NCI-H526 treated with DMSO at 0.1 percent for 48 hours (cell line): ENCODE measurements at regions not wholly inside any gene's neighbourhood (a gene's known extent, or its start where the extent isn't known, plus 50 kb on each side); places are given as distances from the start of the nearest gene placed in this dataset.

Source experiments
- DNase-seq: peaks from one replicate; lab custom pipeline; 2025; lab: John Stamatoyannopoulos, UW

DNA sequence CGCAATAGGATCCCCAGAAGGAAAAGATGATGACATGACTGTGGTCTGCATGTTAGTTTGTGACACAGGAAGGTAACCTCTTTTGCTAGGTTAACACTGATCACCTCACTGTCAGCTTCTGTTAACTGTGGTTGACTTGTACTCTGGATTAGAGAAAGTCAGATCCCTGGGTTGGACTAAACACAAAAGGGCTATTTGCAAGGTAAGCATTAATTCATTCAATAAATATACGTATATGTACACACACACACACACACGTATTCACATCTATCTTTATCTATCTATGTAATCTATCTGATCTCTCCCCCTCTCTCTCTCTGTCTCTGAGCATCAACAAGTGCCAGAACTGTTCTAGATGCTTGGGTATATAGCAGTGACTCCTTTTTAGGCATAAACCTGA lies 136.1 kb upstream of the SNX19 start:
- peak; percentile 86 for DNase-seq

DNA sequence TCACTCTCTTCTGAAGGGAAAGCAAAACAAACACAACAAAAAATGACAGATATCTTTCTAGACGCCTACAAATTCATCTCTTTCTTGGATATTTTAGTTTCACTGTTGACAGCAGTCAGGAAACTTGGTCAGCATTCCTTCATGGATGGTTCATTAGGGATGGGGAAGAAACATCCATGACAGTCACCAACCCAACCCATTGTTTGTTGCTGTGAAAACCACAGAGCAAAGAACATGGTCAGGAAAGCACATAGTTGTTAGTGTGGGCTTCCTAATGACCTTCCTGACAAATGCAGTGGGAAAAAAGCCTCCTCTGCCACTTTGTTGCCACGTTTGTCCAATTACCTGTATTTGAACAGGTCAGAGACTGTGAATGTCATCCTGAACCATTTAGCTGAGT lies 139.8 kb upstream of the SNX19 start:
- no peak for DNase-seq

DNA sequence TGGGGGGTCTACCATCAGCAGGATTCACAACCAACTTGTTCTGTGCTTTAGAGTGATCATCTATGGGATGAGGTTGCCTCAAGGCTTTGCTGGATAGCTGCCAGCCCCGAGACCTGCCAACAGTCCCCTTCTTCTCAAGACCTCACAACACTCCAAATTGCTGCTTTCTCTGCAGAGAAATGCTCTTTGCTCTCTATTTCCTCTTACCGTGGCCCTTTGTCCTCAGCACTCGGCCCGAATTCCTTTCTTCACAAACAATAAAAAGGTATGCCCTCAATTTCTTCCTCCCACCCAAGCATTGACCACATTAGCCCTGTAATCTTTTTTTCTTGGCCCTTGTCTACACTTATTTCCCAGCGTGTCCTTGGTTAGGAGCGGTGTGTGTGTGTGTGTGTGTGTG lies 147.4 kb upstream of the SNX19 start:
- DNase-seq, result no peak

DNA sequence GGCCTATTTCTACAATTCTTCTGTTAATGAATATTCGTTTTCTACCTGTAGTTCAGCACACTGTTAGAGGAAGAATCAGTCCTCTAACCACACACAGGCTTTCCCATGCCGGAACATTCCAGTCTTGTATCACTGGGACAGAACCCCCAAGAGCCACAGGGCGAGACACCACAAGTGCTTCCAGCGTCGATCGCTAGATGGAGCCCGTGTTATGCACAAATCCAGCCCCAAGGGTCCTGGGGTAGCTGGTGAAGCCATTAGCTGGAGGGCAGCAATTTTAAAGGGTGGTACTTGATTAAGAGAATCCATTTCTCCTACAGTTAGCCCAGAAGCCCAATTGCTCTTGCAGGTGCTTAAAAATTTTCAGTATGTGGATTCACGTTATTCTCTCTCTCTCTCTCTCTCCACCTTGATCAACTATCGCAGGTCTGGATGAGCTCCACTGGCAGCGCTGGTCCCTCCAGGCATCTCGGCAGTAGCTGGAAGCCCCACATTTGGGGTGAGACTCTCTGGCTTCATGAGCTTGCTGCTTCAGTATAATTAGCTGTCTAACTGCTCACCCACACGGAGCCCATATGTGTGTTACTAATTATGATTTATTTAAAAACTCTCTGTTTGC lies 148.2 kb upstream of the SNX19 start:
- peak; percentile 90 for DNase-seq

DNA sequence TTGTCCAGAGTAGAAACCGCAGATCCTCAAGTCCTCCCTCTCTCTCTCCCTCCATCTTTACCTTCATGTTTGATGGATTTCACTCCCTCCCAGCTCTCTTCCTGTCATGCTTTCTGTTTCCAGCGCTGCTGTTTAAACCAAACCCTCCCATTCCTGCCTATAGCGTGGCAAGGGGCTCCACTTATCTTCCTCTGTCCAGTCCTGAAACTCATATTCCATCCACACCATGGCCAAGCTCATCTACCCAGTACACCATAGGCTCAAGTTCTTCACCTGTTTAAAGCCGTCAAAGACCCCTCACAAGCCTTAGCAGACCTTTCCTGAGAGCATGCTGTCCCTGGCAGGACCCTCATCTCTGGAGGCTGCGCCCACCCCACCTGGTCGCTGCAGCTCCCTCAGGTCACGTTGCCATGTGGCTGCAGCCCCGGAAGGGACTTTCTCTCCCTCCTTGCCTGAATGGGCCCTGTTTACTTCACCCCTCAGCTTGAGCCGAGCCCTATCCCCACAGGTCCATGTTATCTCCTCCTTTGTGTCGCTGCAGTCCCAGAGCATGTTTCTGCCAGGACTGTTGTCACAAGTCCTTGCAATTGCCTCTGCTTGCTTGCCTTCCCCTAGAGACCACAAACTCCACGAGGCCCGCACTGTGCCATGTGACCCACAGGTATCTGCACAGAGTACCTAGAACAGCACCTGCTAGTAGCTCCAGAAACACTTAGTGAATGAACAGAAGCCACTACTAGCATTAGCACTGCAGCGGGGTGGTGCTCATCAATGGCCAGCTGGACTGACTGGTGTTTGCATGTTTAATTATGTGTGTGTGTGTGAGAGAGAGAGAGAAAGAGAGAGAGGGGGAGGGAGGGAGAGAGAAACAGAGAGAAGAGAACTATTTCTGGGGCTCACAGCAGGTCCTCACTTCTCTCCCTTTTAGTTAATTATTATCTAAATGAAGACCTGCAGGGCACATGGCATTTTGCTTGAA lies 149.4 kb upstream of the SNX19 start:
- DNase-seq, result peak; percentile 93

DNA sequence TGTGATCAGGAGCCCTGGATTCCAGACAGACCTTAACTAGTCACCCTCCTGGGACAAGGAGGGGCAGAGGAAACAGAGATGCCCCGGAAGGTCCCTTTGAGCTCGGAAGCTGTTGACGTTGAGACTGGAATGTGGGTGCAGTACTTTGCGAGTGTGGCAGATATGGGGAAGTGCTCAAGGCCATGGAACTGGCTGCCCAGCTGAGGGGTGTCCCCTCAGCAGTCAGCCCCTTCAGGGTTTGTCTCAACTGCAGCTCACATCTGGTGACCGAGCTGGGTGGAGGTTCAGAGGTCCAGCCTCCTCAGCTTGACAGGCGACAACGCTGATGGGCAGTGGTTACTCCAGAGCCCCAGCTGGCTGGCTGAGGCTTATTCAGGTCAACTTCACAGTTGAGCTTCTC lies 150.3 kb upstream of the SNX19 start:
- no peak for DNase-seq

DNA sequence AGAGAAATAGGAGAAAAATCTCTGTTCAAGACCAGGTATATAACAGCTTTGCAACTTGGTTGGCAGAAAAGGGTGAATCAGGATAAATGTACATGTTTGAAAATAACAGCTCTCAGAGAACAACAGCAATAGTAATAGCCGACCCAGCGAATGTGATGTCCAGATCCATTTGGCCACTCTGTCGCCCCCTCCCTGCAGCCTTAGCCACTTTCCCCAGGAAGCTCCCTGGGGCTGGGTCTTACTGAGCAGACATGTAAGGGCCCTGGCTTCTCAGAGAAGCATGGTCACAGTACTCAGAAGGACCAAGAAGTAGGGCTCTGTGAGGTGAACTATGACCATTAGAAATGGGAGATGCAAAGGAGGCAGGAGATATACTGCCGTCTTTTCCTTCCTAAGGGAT lies 154.1 kb upstream of the SNX19 start:
- DNase-seq, result no peak

DNA sequence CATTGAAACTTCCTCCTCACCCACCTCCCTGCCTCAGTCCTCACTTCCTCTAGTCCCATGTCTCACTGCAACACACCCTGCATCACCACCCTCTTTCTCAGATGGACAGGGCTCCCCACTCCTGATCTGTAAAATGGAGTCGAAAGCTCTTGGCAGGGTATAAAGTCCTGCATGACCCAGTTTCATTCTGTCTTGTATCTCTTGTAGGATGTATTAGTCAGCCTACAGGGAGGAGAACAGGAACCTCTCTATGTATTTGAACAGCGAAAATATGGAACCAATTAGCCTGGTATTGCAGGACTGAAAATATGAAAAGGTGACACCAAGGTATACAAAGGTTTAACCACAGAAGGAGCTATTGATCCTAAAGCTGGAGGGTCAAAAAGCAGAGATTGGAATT lies 156.9 kb upstream of the SNX19 start:
- DNase-seq, result no peak

DNA sequence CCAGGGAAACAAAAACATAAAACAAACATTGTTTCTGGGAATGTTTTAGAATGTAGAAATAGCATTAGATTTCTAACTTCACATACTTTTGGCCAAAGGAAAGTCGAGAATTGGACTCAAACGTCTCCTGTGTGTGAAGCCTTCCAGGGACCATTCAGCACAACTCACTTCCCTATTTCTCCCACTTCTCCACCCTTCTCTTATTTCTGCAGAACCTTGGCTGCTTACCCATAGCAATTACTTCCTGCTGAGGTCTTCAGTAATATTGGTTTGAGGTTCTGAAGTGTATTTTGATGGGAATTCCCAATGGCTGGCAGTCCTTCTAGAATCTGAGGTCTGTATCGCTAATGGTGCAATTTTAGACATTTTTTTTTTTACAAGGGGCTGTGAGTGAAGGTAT lies 158.3 kb upstream of the SNX19 start:
- no peak for DNase-seq

DNA sequence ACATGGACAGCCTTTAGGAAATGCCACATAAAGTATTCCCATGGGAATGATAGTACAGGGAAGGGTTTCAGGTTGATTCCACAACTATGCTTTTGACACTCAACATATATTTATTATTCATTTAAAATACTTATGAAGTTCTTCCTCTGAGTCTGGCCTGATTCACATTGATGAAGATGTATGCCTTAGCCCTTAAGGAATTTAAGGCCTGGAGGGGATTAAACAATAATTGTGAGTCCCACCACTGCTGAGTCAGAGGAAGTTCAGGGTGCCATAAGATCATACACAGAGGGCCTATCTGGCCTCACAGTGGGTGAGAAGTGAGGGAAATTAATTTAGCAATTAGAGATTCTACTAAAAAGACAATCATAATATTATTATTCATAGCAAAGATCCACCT lies 161.1 kb upstream of the SNX19 start:
- no peak for DNase-seq

DNA sequence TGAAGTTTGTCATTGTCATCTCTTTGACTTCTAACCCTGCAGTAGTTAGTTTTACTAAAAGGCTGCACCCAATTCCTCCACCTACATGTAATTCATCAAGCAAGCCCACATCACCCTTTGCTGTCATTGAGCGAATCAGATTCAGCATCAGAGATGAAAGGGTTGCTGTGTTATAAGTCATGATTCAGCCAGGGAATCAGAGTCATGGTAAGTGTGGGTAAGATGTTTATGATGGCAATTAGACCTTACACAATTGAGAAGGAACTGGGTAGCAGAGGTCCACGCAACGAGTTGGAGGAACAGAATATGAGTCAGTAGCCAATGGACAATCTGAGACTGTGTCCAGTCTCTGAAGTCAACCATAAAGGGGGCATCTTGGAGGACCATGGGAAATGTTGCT lies 162.8 kb upstream of the SNX19 start:
- no peak for DNase-seq

DNA sequence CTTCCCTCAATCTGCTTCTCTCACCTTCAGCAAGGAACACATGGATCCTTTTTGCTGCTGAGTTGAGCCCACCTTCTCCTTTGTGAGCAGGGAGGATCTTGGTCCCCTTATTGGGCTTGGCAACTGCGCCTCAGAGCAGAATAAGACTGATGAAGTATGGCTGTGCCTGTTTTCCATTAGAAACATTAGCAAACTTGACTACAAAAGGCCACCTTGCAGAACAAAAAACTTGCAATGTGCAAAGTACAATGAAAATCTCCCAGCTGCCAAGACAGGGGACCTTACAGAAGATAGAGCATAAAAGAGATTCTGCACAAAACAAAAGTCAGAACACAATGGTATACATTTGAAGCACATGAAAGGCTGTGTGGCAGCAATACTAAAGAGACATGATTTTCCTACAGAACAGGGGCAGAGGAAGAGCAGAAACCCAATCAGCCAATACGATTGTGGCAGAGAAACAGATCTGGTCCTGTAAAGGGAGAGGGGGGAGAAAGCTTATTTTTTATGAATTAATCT lies 173.5 kb upstream of the SNX19 start:
- DNase-seq, result no peak

DNA sequence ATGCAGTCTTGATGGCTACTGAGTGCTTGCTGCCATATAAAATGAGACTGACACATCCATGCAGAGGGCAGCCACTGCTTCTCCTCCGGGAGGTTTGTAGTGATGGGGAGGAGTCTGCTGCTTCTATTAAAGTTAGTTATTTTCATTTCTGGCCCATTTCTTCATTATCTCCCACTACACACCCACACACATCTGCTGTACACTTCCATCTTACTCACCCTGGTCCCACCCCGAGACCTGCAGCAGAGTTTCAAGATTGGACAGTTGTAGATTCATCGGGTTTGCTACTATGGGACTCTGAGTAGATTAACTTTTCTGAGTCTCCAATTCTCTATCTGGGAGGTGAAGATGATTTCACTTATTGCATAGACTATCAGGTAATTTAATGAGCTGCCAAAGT lies 176.2 kb upstream of the SNX19 start:
- no peak for DNase-seq

DNA sequence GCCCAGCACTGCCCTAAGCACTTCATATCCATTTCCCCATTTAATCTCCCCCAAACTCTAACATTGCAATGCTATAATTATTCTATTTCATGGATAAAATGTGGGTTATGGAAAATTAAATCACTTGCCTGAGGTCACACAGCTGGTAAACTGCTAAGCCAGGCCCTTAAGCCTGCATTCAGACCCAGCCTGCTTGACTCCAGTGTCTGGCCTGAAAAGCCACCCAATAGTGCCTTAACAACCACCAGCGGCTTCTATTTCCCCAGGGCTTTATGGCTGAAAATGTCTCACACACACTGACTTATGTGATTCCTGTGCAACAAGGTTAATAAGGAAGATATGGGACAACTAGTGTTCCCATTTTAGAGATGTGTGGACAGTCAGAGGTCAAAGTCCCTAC lies 178.5 kb upstream of the SNX19 start:
- no peak for DNase-seq

DNA sequence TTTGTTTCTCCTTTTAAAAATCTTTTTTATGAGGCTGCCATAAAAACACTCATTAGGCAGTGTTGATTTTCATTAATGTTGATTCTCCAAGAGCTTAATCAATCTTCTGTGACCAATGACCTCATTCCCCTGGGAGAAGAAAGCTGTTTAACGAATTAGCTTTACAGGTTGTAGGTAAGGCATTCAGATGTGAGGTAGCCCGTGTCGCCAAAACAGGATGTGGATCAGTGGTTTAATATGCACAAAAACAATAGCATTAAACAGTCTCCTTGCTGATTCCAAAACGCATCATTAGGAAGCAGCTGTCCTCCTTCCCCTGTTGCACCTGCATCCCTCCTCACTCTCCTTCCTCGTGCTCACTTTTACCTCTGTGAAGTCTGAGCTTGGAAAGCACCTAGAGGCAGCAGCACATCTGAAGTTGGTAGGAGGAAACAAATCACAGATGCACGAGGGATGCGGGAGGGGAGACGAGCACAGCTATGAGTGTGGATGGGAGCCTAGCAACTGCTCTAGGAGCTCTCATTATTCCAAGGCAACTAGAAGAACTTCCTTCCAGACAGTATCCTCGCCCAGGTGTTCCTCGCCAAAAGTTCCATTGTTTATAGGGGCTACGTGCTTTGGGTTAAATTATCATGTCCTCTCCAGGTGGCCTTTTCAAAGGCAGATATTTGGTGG lies 179.4 kb upstream of the SNX19 start:
- DNase-seq, result peak; percentile 100

DNA sequence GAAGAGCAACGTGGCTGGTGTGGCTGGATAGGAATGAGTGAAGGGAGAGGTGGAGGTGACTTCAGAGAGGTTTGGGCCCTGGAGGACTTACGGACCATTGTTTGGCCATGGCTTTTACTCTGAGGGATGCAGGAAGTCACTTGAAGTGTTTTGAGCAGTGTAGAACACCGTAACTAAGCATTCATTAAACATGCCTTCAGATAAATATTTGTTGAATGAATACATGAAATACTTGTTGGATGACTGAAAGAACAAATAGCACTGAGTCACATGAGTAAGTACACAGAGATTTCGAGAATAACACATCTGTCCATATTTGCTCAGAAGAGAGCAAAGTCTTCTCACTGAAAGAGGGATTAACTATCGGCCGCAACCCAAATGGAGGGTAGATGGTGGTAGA lies 182.7 kb upstream of the SNX19 start:
- DNase-seq, result no peak

DNA sequence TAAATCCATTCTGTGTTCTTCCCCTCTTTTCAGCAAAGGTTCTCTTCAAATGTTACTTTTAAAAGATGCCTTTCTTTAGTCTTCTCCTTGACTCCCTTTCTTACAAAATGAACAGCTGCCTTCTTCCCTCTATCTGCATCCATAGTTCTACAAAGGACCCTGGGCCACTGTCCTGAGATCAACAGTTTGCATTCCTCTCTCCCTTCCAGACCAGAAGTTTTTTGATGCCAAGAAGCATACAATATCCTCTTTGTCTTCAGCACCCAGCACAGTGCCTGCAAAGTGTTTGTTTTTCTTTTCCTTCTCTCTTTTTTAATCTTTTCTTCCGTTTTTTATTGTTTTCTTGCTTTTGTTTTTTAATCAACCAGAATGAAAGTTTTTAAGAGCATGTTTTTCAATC lies 183.5 kb upstream of the SNX19 start:
- no peak for DNase-seq

DNA sequence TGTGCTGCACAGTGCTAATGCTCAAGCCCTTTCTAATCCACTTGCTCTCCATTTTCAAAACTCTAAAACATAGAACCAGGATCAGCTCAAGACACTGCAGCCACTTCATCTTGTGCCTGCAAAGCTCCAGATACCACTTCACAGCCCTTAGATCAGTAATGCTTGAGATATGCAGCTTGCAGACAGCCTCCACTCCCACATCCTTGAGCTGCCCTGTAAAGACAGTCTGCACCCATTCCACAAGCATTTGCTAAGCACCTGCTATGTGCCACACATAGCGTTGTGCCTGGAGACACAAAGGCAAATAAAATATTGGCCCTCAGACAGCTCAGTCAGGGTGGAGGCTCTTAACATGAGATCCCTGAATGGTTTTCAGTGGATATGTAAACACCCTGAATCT lies 192.5 kb upstream of the SNX19 start:
- no peak for DNase-seq

DNA sequence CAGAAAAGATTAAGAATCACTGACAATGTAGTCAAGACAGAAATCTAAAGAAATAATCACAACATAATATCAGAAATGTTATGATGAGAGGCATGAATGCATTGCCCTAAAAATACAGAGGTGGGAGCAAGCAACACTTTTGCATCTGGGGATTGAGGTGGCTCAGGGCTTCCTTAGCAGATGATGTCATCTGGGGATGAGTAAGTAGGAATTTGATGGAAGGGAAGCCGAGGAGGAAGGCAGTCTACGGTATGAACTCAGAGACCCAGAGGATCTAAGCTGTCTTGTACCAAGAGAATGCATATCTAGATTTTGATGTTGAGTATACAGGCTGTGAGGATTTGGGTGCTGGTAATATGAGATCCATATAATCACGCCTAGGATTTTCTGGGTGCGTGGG lies 193.0 kb upstream of the SNX19 start:
- no peak for DNase-seq

DNA sequence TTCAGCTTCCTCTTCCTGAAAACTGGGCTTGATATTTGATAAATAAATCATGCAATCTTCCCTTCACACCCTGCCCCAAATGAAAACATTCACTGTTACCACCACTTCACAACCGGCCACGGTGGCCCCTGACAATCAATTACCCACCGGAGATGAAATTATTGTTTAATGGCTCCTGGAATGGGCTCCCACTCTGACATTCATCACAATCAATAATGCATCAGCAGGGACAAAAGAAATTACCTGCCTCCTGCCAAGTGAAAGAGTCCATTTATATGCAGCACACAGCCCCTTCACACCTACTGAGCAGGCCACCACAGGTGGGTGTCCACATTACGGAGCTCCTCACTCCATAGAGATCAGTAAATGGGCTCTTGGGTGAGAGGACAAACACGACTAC lies 193.5 kb upstream of the SNX19 start:
- no peak for DNase-seq

DNA sequence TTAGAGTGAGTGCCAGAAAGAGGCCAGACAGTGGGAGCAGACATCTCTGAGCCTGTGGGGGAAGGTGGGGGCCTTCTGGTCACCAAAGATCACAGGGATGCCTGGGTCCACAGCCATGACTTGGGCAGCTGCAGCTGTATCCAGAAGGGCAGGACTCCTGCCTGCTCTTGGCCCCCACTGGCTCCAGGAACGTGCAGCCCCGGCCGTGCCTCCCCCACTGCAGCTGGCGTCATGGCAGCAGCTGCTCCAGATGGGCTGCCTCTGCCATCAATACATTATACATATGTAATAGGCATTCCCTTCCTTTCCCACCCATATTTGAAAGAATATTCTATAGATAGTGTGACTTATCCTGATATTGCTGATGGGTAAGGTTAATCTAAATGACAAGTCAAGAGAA lies 195.5 kb upstream of the SNX19 start:
- no peak for DNase-seq

DNA sequence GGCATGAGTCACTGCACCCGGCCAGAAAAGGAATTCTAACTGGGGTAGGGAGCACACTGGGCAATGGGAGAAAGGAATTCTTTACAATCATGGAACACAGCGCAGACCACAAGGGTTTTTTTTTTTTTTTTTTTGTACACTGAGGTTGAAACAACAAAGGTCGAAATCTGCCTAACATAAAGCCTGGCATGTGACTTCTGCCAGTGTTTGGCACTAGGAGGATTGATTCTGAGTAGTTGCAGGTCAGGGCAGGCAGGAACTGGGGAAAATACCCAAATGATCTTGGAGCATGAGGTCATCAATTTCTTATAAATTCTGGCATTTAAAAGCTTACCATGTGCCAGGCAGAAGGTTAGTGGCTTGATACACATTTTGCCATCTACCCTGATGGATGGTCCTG lies 202.0 kb upstream of the SNX19 start:
- DNase-seq, result no peak
